Choroid plexus epithelial cell (primary cell): ENCODE measurements at regions not wholly inside any gene's neighbourhood (a gene's known extent, or its start where the extent isn't known, plus 50 kb on each side); places are given as distances from the start of the nearest gene placed in this dataset.

Experiments
- DNase-seq: peaks from one replicate; pipeline ENCODE4 v3.0.0-alpha.2; 2010; ENCODE audit warnings: low read depth
- H3K4me3 ChIP-seq: 2 replicates; pipeline ENCODE4 v1.5.1; 2011; ENCODE audit warnings: low read depth, mild to moderate bottlenecking, control low read depth, low read length, moderate library complexity
- TF ChIP-seq, protein P1 (sequence below): conservative IDR thresholded peaks from 2 replicates; pipeline ENCODE4 v1.5.1; 2011; ENCODE audit warnings: low read depth, mild to moderate bottlenecking, control low read depth, inconsistent platforms, low read length, moderate library complexity

DNA sequence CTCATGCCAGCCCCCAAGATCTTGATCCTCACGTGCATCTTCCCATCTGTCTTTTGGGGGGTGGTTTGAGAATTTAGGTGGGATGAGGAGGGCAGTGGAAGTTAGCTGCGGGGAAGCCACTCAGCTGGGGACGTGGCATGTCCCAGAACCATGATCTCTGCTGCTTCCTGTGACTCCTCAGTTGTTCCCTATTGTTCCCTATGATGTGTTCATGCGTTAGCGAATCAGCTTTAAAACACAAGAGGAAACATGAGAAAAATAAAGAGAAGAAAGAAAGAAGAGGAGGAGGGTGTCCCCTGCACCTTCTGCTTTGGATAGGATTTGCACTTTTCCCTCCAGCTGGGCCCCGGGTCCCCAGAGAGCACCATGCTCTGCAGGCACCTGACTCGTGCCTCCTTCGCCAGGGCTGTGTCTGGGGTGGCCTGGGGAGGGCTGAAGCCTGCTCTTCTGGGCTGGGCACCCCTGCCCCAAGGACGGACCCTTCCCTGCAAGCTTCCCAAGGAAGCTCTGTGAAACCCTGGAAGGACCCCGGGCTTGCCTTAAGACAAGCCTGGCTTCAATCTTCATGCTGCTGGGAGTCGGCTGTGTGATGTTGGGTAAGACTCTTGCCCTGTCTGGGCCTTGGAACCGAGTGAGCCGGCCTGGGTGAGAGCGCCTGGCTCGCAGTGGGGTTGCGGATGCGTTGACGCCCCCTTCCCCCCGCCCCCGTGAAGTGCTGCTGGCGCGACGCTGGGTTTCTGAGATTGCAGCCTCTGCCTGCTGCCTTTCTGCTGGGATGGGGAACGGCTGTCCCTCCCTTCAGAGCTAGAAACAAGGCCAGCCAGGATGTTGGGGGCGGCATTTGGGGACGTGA, 62.8 kb upstream of the CIBAR2 start:
- no peak for DNase-seq
- TF ChIP-seq, protein P1, sequence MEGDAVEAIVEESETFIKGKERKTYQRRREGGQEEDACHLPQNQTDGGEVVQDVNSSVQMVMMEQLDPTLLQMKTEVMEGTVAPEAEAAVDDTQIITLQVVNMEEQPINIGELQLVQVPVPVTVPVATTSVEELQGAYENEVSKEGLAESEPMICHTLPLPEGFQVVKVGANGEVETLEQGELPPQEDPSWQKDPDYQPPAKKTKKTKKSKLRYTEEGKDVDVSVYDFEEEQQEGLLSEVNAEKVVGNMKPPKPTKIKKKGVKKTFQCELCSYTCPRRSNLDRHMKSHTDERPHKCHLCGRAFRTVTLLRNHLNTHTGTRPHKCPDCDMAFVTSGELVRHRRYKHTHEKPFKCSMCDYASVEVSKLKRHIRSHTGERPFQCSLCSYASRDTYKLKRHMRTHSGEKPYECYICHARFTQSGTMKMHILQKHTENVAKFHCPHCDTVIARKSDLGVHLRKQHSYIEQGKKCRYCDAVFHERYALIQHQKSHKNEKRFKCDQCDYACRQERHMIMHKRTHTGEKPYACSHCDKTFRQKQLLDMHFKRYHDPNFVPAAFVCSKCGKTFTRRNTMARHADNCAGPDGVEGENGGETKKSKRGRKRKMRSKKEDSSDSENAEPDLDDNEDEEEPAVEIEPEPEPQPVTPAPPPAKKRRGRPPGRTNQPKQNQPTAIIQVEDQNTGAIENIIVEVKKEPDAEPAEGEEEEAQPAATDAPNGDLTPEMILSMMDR = no peak
- peak overlapping the region; percentile 61 for H3K4me3 ChIP-seq

DNA sequence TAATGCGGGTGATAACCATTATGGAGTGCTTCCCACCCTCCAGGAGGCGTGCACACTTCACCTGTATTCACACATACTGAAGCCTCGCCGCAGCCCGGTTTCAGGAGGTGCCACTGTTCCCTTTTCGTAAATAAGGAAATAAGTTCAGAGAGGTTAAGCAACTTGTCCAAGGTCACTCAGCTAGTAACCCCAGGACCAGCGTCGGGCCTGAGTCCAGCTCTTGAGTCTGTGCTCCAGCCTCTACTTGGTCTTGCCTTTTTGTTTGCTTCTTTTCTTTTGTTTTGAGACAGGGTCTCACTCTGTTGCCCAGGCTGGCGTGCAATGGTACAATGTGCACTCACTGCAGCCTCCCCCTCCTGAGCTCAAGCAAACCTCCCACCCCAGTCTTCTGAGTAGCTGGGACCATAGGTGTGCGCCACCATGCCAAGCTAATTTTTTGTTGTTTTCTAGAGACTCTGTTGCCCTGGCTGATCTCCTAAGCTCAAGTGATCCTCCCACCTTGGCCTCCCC, 63.5 kb upstream of the CIBAR2 start:
- H3K4me3 ChIP-seq = no peak overlapping the region
- DNase-seq = no peak
- TF ChIP-seq, protein P1 = no peak

DNA sequence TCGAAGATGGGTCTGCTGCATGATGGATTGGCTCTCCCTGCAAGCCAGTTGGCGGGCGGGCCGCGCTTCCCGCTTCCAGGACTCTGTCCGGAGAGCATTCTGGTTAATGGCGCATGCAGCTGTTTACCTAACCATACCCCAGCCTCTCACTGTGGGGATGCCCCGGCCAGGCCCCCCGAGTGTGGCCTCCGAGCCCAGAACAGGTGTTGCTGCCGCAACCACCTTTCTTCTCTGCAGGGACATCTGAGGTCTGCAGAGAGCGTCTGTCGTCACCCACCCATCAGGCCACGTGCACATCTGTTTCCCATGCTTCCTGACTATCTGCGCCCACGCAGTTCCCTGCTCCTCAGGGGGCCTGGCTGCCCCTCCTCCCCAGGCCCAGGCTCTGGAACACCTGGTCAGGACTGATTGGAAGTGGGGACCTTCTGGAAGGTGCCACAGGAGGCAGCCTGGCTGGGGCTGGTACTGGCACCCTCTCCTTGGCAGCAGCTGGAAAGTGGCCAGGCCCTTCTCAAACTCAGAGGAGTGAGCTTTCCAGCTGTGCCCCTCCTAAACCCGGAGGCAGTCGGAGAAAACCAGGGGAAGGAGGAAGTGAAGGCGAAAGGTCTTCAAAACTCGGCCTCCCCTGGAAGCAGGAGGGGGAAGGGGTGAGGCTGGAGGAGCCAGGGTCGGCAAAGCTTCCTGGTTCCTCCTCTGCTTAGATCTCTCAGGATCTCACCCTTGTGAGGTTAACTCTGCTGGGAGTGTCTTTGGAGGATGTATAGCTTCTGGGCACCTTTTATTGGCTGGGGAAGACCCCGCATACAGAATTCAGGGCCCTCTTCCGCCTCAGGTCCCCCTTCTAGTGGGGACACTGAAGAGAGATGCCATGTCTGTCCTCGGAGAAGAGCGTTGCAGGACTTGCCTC, 64.5 kb upstream of the CIBAR2 start:
- TF ChIP-seq, protein P1 = no peak
- peak; percentile 61 for DNase-seq
- H3K4me3 ChIP-seq = no peak overlapping the region

DNA sequence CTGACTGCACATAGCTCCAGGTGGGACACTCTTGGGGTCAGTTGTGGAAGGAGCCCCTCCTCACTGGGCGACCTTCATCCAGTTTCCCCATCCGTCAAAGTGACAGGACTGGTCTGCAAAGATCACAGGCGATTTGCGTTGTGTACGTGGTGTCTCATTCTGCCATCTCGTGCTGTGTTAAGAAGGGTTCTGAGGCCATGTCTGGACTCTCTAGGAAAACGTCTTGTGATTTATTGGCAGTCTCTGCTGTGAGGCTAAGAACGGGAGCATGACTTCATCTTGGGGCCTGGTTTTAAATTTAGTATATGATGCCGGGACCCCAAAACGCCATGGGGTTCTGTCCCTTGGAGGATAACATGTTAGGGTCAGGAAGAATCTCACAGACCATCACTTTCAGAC, 65.2 kb upstream of the CIBAR2 start:
- no peak for DNase-seq
- no peak overlapping the region for H3K4me3 ChIP-seq
- TF ChIP-seq, protein P1 = no peak

DNA sequence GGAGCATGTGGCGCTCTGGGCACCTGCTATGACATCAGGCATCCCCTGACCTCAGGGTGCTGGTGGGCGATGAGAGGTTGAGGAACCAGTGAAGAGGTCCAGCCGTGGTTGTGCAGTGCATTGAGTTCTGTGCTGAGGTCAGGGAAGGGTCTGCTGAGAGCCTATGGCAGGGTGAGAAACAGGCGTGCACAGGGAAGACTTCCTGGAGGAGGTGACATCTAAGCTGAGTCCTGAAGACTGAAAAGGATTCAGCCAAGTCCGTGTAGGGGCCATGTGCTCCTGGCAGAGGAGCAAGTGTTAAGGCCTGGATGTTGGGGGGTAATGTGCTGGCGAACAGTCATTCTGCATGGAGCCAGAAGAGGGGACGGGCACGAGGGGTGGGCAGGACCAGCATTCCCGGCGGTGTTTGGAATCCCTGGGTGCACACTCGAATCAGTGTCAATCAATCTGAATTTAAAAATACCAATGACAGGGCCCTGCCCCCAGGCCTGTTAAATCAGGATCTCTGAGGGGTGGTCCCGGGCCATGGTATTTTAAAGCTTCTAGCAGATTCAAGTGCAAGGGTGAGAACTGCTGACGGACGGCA, 65.8 kb upstream of the CIBAR2 start:
- H3K4me3 ChIP-seq = no peak overlapping the region
- TF ChIP-seq, protein P1 = no peak
- DNase-seq = no peak

DNA sequence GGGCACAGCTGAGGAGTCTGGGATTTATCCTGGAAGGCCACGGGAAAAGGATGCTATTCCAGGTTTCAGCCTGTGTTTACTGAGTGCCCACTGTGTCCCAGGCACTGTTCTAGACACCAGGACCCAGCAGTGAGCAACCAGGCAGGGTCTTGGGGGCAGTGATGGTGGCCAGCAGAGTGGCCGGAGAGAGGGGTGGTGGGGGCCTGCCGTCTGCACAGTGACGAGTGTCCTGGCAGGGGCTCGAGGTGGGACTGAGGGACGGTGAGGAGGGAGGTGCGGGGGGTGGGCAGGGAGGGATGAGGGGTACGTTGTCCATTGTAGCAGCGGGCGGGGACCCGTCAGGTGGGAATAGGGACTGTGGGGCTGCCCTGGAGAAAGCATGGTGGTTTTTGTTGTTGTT, 66.3 kb upstream of the CIBAR2 start:
- DNase-seq = no peak
- TF ChIP-seq, protein P1 = no peak
- H3K4me3 ChIP-seq = no peak overlapping the region
